Head of caudate nucleus (tissue), 42 donors: ENCODE measurements at regions not wholly inside any gene's neighbourhood (a gene's known extent, or its start where the extent isn't known, plus 50 kb on each side); places are given as distances from the start of the nearest gene placed in this dataset.
"Not testable (repeated sequence)": the region's sequence is repeated elsewhere in the genome, so short reads cannot be mapped to it uniquely, and the experiment has no call there.

Experiments used
- DNase-seq, 42 donors: peaks; one replicate each; pipeline versions ENCODE4 v3.0.0 to v3.0.0-alpha.2; 2020 to 2021; ENCODE audit warnings: mixed read lengths in 7 of 42
- intact Hi-C: fragments of 100-400 bp; cut with DNase I; formaldehyde crosslinking; loops from one replicate; pipeline ENCODE4 v1.15.0; 2022

- intact Hi-C loops = no loop called here
- DNase-seq = no peak
Measured at GRCh38 chr2:123359636-123360035, 665.5 kb upstream of the CNTNAP5 start.

- DNase-seq = no peak
- intact Hi-C loops = no loop called here
Measured at GRCh38 chr2:123362671-123363440, 662.2 kb upstream of the CNTNAP5 start.

- intact Hi-C loops = no loop called here
- DNase-seq = no peak
Measured at GRCh38 chr2:123363826-123364225, 661.3 kb upstream of the CNTNAP5 start.

DNA sequence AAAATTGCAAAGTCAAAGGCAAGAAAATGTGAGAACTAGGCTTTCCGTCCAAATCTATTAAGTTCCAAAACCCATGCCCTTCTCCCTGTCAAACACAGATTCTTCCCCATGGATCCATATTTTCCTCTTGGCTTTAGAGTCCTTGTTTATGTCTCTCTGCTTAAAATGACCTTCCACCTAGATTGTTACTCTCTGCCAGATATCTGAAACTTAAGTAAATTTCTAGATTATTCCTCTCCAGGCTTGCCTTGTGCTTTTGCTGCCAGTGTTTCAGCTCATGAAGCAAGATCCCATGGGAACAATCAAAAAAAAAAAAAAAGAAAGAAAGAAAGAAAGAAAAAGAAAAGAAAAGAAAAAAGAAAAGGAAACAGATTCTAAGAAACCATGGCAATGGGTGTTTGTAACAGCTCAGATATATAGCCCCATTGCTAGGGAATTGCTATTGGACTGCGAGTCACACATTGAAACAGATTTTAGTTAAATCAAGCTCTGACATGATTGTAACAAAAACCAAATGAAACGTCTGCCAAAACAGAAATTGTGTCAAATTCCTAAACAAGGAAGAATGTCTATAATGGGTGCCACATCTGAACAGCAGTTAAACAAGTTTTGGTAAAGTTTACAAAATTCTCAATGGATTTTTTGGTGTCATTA lies 660.7 kb upstream of the CNTNAP5 start:
- intact Hi-C loops = no loop called here
- no peak for DNase-seq

DNA sequence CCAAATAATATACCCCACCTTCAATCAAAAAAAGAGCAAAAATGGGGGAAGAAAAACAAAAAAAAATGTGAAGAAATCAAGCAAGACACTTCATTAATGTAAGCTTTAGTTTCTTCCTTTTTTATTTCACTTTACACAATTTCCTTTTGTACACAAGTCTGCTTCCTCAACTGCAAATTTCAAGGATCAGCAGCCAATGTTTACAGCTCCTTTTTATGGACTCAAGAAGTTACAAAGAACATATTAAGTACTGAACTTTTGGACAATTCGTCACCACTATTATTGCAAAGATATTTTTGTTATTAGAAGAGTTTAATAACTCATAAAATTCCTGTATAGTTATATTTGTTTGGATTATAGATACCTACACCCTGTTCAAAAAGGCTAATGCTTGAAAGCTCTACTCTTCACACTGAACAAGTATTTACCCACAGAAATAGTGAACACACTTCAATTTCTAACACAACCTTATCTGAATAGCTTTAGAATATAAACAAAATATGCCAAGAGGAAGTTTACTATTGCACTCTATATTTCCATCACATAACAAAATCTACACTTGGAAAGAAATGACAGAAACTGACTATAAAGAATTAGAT lies 658.7 kb upstream of the CNTNAP5 start:
- no peak for DNase-seq
- intact Hi-C loops = no loop called here

- no peak for DNase-seq
- intact Hi-C loops = no loop called here
Measured at GRCh38 chr2:123370186-123370585, 654.9 kb upstream of the CNTNAP5 start.

- intact Hi-C loops = no loop called here
- no peak for DNase-seq
Measured at GRCh38 chr2:123371535-123371934, 653.6 kb upstream of the CNTNAP5 start.

DNA sequence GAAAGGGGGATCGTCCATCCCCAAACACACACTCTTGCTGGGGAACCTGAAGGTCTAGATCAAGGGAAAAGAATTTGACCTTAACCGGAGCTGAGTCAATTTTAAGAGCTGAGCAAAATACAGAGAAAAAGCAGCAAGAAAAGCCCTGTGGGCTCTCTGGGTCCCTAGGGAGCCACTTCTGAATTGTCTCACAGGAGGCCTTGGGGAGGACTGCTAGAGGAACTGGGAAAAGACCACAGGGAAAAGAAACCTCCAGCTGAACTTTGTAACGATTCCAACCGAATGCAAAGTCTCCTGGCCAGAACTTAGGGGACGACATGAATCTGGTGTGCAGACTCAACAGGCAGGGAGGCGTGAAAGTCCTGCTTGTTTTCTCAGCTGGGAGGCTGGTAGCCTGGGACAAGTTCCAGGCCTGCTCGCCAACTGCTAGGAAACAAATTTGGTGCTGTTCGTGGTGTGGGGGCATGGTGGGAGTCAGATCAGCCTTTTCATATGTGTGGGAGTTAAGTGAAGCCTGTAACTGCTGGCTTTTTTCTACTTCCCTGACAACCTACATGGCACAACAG lies 644.6 kb upstream of the CNTNAP5 start:
- peak in 7 of 42 donors; percentile 3 to 39 (median 13) for DNase-seq
- intact Hi-C loops = no loop called here

- no peak for DNase-seq
- intact Hi-C loops = no loop called here
Measured at GRCh38 chr2:123415678-123416077, 609.4 kb upstream of the CNTNAP5 start.

- intact Hi-C loops = no loop called here
- no peak for DNase-seq
Measured at GRCh38 chr2:123419976-123420375, 605.1 kb upstream of the CNTNAP5 start.

DNA sequence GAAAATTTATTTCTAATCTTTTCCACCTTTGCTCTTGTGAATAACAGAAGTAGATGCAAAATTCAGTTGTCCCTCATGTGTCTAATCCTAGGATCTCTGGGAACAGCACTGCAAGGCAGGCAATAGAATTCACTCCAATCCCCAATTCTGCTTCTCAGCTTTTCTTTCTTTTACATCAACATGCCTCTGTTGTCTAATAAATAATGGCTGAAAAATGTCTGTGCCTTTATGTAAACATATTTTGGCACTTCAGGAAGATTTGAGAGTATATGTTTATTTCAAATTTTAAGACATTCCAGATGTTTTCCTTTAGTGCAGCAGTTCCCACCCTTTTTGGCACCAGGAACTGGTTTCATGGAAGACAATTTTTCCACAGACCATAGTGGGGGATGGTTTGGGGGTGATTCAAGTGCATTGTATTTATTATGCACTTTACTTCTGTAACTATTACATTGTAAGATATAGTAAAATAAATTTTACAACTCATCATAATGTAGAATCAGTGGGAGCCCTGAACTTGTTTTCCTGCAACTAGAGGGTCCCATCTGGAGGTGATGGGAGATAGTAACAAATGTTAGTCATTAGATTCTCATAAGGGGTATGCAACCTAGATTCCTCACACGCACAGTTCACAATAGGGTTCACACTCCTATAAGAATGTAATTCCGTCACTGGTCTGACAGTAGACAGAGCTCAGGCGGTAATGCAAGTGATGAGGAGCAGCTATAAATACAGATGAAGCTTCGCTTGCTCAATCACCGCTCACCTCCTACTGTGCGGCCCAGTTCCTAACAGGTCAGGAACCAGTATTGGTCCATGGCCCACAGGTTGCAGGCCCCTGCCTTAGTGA lies 590.3 kb upstream of the CNTNAP5 start:
- DNase-seq = no peak
- intact Hi-C loops = no loop called here

GRCh38 chr2:123438251-123438650 lies 586.8 kb upstream of the CNTNAP5 start:
- intact Hi-C loops = no loop called here
- no peak for DNase-seq

DNA sequence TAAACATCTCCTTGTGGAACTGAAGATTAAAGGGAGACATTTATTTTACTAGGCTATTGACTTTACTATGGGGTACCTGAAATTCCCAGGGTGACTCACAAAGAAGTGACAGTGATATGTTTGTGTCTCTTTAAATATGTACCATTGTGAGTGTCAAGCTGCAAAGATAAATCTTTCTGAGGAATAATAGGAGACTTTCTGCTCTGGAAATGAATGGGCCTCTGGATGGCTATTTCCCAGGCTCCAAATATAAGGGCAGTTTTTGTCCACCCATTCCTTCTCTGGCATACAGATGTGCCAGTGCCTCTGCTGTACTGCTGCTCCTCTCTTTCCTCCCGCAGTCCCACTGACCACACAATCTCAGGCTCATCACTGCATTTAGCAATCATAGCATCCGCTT lies 586.4 kb upstream of the CNTNAP5 start:
- intact Hi-C loops = no loop called here
- DNase-seq = peak in 4 of 42 donors; percentile 2 to 16 (median 8)

GRCh38 chr2:123448801-123449200 lies 576.3 kb upstream of the CNTNAP5 start:
- intact Hi-C loops = no loop called here
- no peak for DNase-seq

DNA sequence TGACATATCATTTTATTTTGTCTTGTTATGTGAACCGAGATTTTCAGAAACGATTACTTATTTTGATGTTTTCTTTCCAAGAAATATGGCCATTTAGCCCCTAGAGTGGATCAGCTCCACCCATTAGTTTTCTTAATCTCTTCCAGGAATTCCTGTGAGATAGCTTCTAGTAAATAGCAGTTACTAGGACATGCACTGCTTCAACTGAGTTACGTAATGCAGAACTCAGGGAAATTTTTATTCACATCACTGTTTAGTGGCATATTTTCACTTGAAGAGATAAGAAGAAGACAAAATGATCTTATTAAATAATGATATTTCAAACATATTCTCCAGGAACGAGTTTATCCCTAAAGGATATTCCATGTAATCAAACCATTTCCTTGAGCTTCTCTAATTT lies 573.5 kb upstream of the CNTNAP5 start:
- DNase-seq = no peak

DNA sequence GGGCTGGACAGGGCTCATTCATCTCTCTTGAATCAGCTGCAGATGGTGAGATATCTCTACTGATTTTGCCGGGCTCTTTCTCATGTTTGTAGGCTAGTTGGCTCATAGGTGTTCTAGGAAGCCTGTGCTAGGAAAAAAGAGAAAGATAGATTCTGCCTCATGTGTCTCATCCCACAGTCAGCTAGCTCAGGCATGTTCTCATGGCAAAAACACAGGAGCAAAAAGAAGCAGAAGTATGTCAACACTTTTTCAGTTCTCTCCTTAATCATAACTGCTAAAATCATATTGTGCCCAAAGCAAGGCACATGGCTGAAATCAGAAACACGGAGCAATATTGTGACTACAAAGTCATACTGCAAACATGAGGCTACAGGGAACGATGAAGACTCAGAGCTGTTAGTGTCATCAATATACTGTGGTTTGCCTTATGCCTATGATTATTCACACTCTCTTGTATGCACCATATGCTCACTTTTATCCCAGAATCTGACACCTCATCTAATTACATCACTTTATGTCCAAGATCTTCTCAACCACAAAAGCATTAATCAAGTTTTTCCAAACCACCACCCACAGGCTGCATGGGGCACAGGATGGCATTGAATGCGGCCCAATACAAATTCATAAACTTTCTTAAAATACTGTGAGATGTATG lies 571.9 kb upstream of the CNTNAP5 start:
- DNase-seq = no peak
- intact Hi-C loops = no loop called here

More for the DNA sequence above, 573.5 kb upstream of the CNTNAP5 start:
- intact Hi-C loops = no loop called here

DNA sequence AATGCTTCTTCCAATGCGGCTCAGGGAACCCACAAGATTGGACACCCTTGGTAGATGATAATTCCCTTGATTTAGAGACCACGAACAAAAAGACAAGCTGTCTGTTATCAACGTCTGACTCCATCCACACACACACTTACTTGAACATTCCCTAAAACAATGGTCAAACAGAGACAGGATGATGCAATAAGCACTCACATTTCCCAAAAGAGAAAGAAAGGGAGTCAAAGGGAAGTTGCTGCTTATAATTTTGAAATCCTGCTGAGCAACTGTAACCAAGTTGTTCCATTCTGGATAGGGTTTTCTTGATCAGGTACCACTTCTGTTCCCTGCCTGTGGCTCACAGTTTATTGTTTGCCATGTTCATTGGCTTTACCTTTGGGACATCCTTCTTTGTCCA lies 571.3 kb upstream of the CNTNAP5 start:
- intact Hi-C loops = no loop called here

DNA sequence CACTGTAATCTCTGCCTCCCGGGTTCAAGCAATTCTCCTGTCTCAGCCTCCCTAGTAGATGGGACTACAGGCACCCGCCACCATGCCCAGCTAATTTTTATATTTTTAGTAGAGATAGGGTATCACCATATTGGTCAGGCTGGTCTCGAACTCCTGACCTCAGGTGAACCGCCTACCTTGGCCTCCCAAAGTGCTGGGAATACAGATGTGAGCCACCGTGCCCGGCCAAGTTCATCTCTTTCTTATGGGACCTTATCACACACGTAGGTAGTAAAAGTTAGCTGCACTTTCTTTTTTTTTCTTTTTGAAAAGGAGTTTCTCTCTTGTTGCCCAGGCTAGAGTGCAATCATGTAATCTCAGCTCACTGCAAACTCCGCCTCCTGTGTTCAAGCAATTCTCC lies 569.9 kb upstream of the CNTNAP5 start:
- intact Hi-C loops, DNase-seq: not testable (repeated sequence)

More for the DNA sequence above, 571.3 kb upstream of the CNTNAP5 start:
- no peak for DNase-seq

DNA sequence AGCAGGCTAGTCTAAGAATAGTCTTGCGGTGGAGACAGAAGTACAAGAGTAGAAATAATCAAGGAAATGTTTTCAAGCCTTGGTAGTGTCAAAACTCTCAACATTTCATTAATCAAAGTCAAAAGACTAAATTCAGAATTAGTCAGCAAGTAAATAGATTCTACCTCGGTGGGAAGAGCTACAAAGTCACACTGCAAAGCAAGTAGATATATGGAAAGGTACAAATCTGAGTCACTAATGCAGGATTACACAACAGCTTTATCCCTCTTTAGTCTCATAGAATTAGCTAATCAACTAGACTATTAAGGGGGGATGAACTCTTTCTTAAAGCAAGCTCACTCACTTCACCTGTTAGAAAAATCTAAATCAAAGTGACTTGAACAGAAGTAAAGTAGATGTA lies 568.7 kb upstream of the CNTNAP5 start:
- intact Hi-C loops = no loop called here
- DNase-seq = no peak
